IMR-90 (cell line): ENCODE measurements at regions not wholly inside any gene's neighbourhood (a gene's known extent, or its start where the extent isn't known, plus 50 kb on each side); places are given as distances from the start of the nearest gene placed in this dataset.

Experiments
- ATAC-seq: fragments of 200-7000 bp; cut with Tn5 transposase; 2 replicates; pipeline ENCODE4 v1.9.1; 2020; ENCODE audit warnings: low read depth, mild to moderate bottlenecking, moderate library complexity
- BruUV-seq: library from RNA; stranded (reverse); fragments of 400-500 nt; replicated peaks from 2 replicates; lab custom pipeline; 2021; lab: Mats Ljungman, UMichigan
- CTCF ChIA-PET: fragments of 300-600 bp; formaldehyde crosslinking; extraction: SDS; loops from one replicate; lab custom pipeline; 2021; ENCODE audit warnings: antibody characterized with exemption; lab: Yijun Ruan, JAX
- POLR2A ChIA-PET: fragments of 300-600 bp; sonication (Branson Sonifier 250); formaldehyde crosslinking; loops from one replicate; lab custom pipeline; 2022; ENCODE audit warnings: antibody characterized with exemption; ENCODE audit not compliant: unreplicated experiment; lab: Charles Lee
- DNase-seq: peaks from one replicate; pipeline ENCODE4 v3.0.0; 2013
- H2AFZ ChIP-seq: replicated peaks from 2 replicates; pipeline ENCODE3; 2013; ENCODE audit warnings: low read length, mild to moderate bottlenecking; ENCODE audit not compliant: poor library complexity
- H2AK5ac ChIP-seq: 2 replicates; pipeline ENCODE4 v1.6.1; 2013; ENCODE audit warnings: low read depth, low read length, inconsistent platforms
- H2AK9ac ChIP-seq: replicated peaks from 2 replicates; pipeline ENCODE3; 2013; ENCODE audit warnings: mild to moderate bottlenecking, low read depth, low read length, moderate library complexity; ENCODE audit not compliant: poor library complexity
- H2BK120ac ChIP-seq: 2 replicates; pipeline ENCODE4 v1.6.1; 2013; ENCODE audit warnings: low read depth, low read length, inconsistent platforms
- H2BK15ac ChIP-seq: 3 replicates; pipeline ENCODE4 v1.6.1; 2013; ENCODE audit warnings: low read depth, low read length, inconsistent platforms
- H2BK20ac ChIP-seq: 2 replicates; pipeline ENCODE4 v1.6.1; 2013; ENCODE audit warnings: low read depth, mild to moderate bottlenecking, inconsistent platforms, low read length, moderate library complexity
- H2BK5ac ChIP-seq: 2 replicates; pipeline ENCODE4 v1.6.1; 2013; ENCODE audit warnings: mild to moderate bottlenecking, low read depth, low read length, inconsistent platforms; ENCODE audit not compliant: poor library complexity, severe bottlenecking
- H3K14ac ChIP-seq: replicated peaks from 2 replicates; pipeline ENCODE4 v1.6.1; 2013; ENCODE audit warnings: low read depth, low read length, inconsistent platforms
- H3K18ac ChIP-seq: 2 replicates; pipeline ENCODE4 v1.6.1; 2013; ENCODE audit warnings: low read depth, low read length, control low read depth
- H3K23ac ChIP-seq: 2 replicates; pipeline ENCODE4 v1.6.1; 2013; ENCODE audit warnings: low read depth, low read length, inconsistent platforms
- H3K27ac ChIP-seq: 2 replicates; pipeline ENCODE4 v1.5.1; 2013; ENCODE audit warnings: mild to moderate bottlenecking, control low read depth, low read length; ENCODE audit not compliant: insufficient read depth
- H3K27me3 ChIP-seq: 2 replicates; pipeline ENCODE4 v1.6.1; 2013; ENCODE audit warnings: low read length; ENCODE audit not compliant: control insufficient read depth, insufficient read depth
- H3K36me3 ChIP-seq: 2 replicates; pipeline ENCODE4 v1.6.1; 2013; ENCODE audit warnings: low read length, mixed read lengths; ENCODE audit not compliant: control insufficient read depth, insufficient read depth
- H3K4ac ChIP-seq: 2 replicates; pipeline ENCODE4 v1.6.1; 2013; ENCODE audit warnings: low read depth, low read length, inconsistent platforms
- H3K4me1 ChIP-seq: 2 replicates; pipeline ENCODE4 v1.6.1; 2013; ENCODE audit warnings: low read length, mixed read lengths; ENCODE audit not compliant: control insufficient read depth, insufficient read depth
- H3K4me2 ChIP-seq: 2 replicates; pipeline ENCODE4 v1.6.1; 2013; ENCODE audit warnings: low read depth, mild to moderate bottlenecking, control low read depth, low read length, moderate library complexity
- H3K4me3 ChIP-seq: 2 replicates; pipeline ENCODE4 v1.5.1; 2013; ENCODE audit warnings: low read depth, mild to moderate bottlenecking, control low read depth, low read length, moderate library complexity; ENCODE audit not compliant: insufficient read depth
- H3K56ac ChIP-seq: 2 replicates; pipeline ENCODE4 v1.6.1; 2013; ENCODE audit warnings: low read length, inconsistent platforms; ENCODE audit not compliant: insufficient read depth; ENCODE audit errors: extremely low read depth
- H3K79me1 ChIP-seq, 2 experiments: 2 replicates each; pipeline ENCODE4 v1.6.1; 2013; ENCODE audit warnings: low read length in 2 of 2, inconsistent platforms in 1 of 2, low read depth in 1 of 2
- H3K9ac ChIP-seq: 2 replicates; pipeline ENCODE4 v1.6.1; 2013; ENCODE audit warnings: low read depth, low read length, control low read depth
- H3K9me1 ChIP-seq: 2 replicates; pipeline ENCODE4 v1.6.1; 2013; ENCODE audit warnings: low read length, inconsistent platforms; ENCODE audit not compliant: insufficient read depth
- H3K9me3 ChIP-seq: 2 replicates; pipeline ENCODE4 v1.6.1; 2013; ENCODE audit warnings: low read length; ENCODE audit not compliant: control insufficient read depth, insufficient read depth
- H4K20me1 ChIP-seq: 2 replicates; pipeline ENCODE4 v1.6.1; 2013; ENCODE audit warnings: low read length, inconsistent platforms; ENCODE audit not compliant: insufficient read depth
- H4K5ac ChIP-seq: 2 replicates; pipeline ENCODE4 v1.6.1; 2013; ENCODE audit warnings: mild to moderate bottlenecking, low read depth, low read length, control low read depth
- H4K8ac ChIP-seq, 2 experiments: 2 replicates each; pipeline ENCODE4 v1.6.1; 2013; ENCODE audit warnings: low read depth in 2 of 2, low read length in 2 of 2, control low read depth in 1 of 2, inconsistent platforms in 1 of 2
- H4K91ac ChIP-seq: 2 replicates; pipeline ENCODE4 v1.6.1; 2013; ENCODE audit warnings: low read depth, low read length, inconsistent platforms; ENCODE audit not compliant: insufficient read depth
- BHLHE40 ChIP-seq: fragments of 150-350 bp; IDR thresholded peaks from 2 replicates; pipeline ENCODE4 v1.6.1; 2016; ENCODE audit warnings: mild to moderate bottlenecking, low read depth, low read length
- CEBPB ChIP-seq: IDR thresholded peaks from 2 replicates; pipeline ENCODE4 v1.6.1; 2012; ENCODE audit warnings: low read depth, low read length, improper control_type of control experiment
- CHD1 ChIP-seq: IDR thresholded peaks from 2 replicates; pipeline ENCODE4 v1.6.1; 2012; ENCODE audit warnings: low read depth, low read length, improper control_type of control experiment
- CTCF ChIP-seq: conservative IDR thresholded peaks from 2 replicates; pipeline ENCODE4 v1.5.1; 2012; ENCODE audit warnings: mild to moderate bottlenecking, low read depth, low read length, improper control_type of control experiment
- ELK1 ChIP-seq: fragments of 150-350 bp; IDR thresholded peaks from 2 replicates; pipeline ENCODE4 v1.6.1; 2016; ENCODE audit warnings: low read depth, mild to moderate bottlenecking, low read length, moderate library complexity, borderline replicate concordance
- FOS ChIP-seq: fragments of 150-350 bp; IDR thresholded peaks from 2 replicates; pipeline ENCODE4 v1.6.1; 2016; ENCODE audit warnings: low read depth, low read length
- MAFK ChIP-seq: IDR thresholded peaks from 2 replicates; pipeline ENCODE4 v1.6.1; 2012; ENCODE audit warnings: low read depth, low read length, improper control_type of control experiment
- MAZ ChIP-seq: IDR thresholded peaks from 2 replicates; pipeline ENCODE4 v1.6.1; 2012; ENCODE audit warnings: low read depth, mild to moderate bottlenecking, low read length, improper control_type of control experiment, moderate library complexity, borderline replicate concordance
- MXI1 ChIP-seq: IDR thresholded peaks from 2 replicates; pipeline ENCODE4 v1.6.1; 2012; ENCODE audit warnings: low read depth, mild to moderate bottlenecking, low read length, moderate library complexity, borderline replicate concordance
- NFE2L2 ChIP-seq: fragments of 150-350 bp; IDR thresholded peaks from 2 replicates; pipeline ENCODE4 v1.6.1; 2016; ENCODE audit warnings: low read depth, mild to moderate bottlenecking, low read length
- POLR2A ChIP-seq: IDR thresholded peaks from 2 replicates; pipeline ENCODE4 v1.6.1; 2012; ENCODE audit warnings: mild to moderate bottlenecking, low read depth, low read length
- RAD21 ChIP-seq: IDR thresholded peaks from 2 replicates; pipeline ENCODE4 v1.6.1; 2012; ENCODE audit warnings: low read length, improper control_type of control experiment
- RCOR1 ChIP-seq: IDR thresholded peaks from 2 replicates; pipeline ENCODE4 v1.6.1; 2012; ENCODE audit warnings: mild to moderate bottlenecking, low read length, improper control_type of control experiment; ENCODE audit not compliant: insufficient replicate concordance
- RFX5 ChIP-seq: IDR thresholded peaks from 2 replicates; pipeline ENCODE4 v1.8.0; 2012; ENCODE audit warnings: low read depth, mild to moderate bottlenecking, low read length, moderate library complexity
- SMC3 ChIP-seq: fragments of 150-350 bp; IDR thresholded peaks from 2 replicates; pipeline ENCODE4 v1.6.1; 2016; ENCODE audit warnings: low read depth, mild to moderate bottlenecking, antibody characterized with exemption, low read length, moderate library complexity
- USF2 ChIP-seq: fragments of 150-350 bp; IDR thresholded peaks from 2 replicates; pipeline ENCODE4 v1.6.1; 2017; ENCODE audit warnings: mild to moderate bottlenecking, antibody characterized with exemption, low read length, low read depth
- WGBS, 2 experiments: methylation state at CpG; one replicate each; pipeline versions ENCODE4 v1.1.5 to v1.1.7; 2013; ENCODE audit warnings: missing lambda C conversion rate in 2 of 2; ENCODE audit not compliant: insufficient read length in 1 of 2; ENCODE audit errors: extremely low coverage in 2 of 2; 5-methylcytosine and 5-hydroxymethylcytosine counted together
- dilution Hi-C: fragments of 300-500 bp; cut with HindIII; formaldehyde crosslinking; loops from one replicate; pipeline ENCODE4 v1.14.3; 2018; ENCODE audit warnings: low sequenced_read_pairs; ENCODE audit not compliant: unreplicated experiment
- in situ Hi-C: fragments of 300-500 bp; cut with MboI; formaldehyde crosslinking; loops from 3 replicates; pipeline ENCODE4 v1.14.3; 2019; ENCODE audit warnings: low sequenced_read_pairs, inconsistent platforms, mixed read lengths
- intact Hi-C: fragments of 100-400 bp; cut with micrococcal nuclease; formaldehyde crosslinking; loops from 2 replicates; pipeline ENCODE4 v1.10.0; 2022

- Histone ChIP-seq H2BK15ac (no peak overlapping the region), H4K8ac (no peak overlapping the region), H3K14ac (no peak overlapping the region), H3K27me3 (no peaks in the 10 kb centered on the region), H3K4me1 (no peaks in the 10 kb centered on the region), H2AK9ac (no peak overlapping the region), H3K4me3 (no peak overlapping the region), H2AK5ac (no peak overlapping the region), H3K4me2 (no peak overlapping the region), H3K36me3 (no peaks in the 10 kb centered on the region), H3K79me1 (no peaks in the 10 kb centered on the region), H2BK5ac (no peak overlapping the region), H4K20me1 (no peaks in the 10 kb centered on the region), H4K5ac (no peak overlapping the region), H4K91ac (no peak overlapping the region), H2BK20ac (no peak overlapping the region), H3K56ac (no peak overlapping the region), H3K9me1 (no peaks in the 10 kb centered on the region), H2AFZ (no peak overlapping the region), H3K4ac (no peak overlapping the region), H3K27ac (no peak overlapping the region), H3K9me3 (no peaks in the 10 kb centered on the region), H2BK120ac (no peak overlapping the region), H3K23ac (no peak overlapping the region), H3K18ac (no peak overlapping the region), H3K9ac (no peak overlapping the region)
- DNase-seq = no peak
- dilution Hi-C loops (no loop called here), in situ Hi-C loops (no loop called here), intact Hi-C loops (no loop called here)
- TF ChIP-seq MXI1 (no peak), RAD21 (no peak), MAFK (no peak), ELK1 (no peak), FOS (no peak), BHLHE40 (no peak), SMC3 (no peak), RFX5 (no peak), CHD1 (no peak), MAZ (no peak), CTCF (no peak), CEBPB (no peak), RCOR1 (no peak), POLR2A (no peak), NFE2L2 (no peak), USF2 (no peak)
- CTCF ChIA-PET = no interaction called here
- WGBS, 2 experiments = no CpG with 5 or more reads among the region's 1 CpG
- POLR2A ChIA-PET = no interaction called here
- BruUV-seq = no TSS peak
- ATAC-seq = no peak
Measured at GRCh38 chr9:80223897-80224296, 652.1 kb downstream of the TLE4 start.
